ENCODE measurements at regions not wholly inside any gene's neighbourhood (a gene's known extent, or its start where the extent isn't known, plus 50 kb on each side); places are given as distances from the start of the nearest gene placed in this dataset.

- TF ChIP-seq EZH2phosphoT487 (IDR thresholded peaks at IDR 0.05; ENCODE audit: borderline replicate concordance, low read length) = no peak
- TF ChIP-seq CTCF (IDR thresholded peaks at IDR 0.05; ENCODE audit: low read depth, low read length, poor library complexity, severe bottlenecking) = no peak
Measured at GRCh38 chr4:157818946-157819692, 353.7 kb downstream of the GASK1B start.

Measured in DOHH2 (cell line).